Right cardiac atrium (tissue), 5 donors: ENCODE measurements at regions not wholly inside any gene's neighbourhood (a gene's known extent, or its start where the extent isn't known, plus 50 kb on each side); places are given as distances from the start of the nearest gene placed in this dataset.
A peak's percentile ranks its signal among the peaks of the same experiment; 100 is the strongest.

ENCODE experiments used
- ATAC-seq, 2 donors: fragments of 200-7000 bp; cut with Tn5 transposase; one replicate each; pipeline versions ENCODE4 v1.8.0 to v1.9.1; 2020; ENCODE audit warnings: moderate library complexity in 2 of 2, mild to moderate bottlenecking in 1 of 2
- DNase-seq, 3 donors: peaks; one replicate each; pipeline ENCODE4 v3.0.0-alpha.2; 2020
- H3K27ac ChIP-seq: one replicate; pipeline ENCODE4 v1.5.1; 2013; ENCODE audit warnings: mild to moderate bottlenecking, low read length, control low read depth, moderate library complexity
- H3K27me3 ChIP-seq: one replicate; pipeline ENCODE4 v1.6.1; 2013; ENCODE audit not compliant: control insufficient read depth, insufficient read depth
- H3K4me1 ChIP-seq: one replicate; pipeline ENCODE4 v1.6.1; 2013; ENCODE audit warnings: low read length; ENCODE audit not compliant: control insufficient read depth, insufficient read depth
- H3K4me3 ChIP-seq: one replicate; pipeline ENCODE4 v1.5.1; 2013; ENCODE audit warnings: low read length, control low read depth
- H3K9me3 ChIP-seq: one replicate; pipeline ENCODE4 v1.6.1; 2013; ENCODE audit warnings: low read length; ENCODE audit not compliant: control insufficient read depth
- WGBS: extraction: QIAGEN DNeasy Blood & Tissue Kit; methylation state at CpG from one replicate; pipeline ENCODE4 v1.1.7; 2013; 5-methylcytosine and 5-hydroxymethylcytosine counted together
- intact Hi-C, 4 donors: fragments of 100-400 bp; cut with DNase I; formaldehyde crosslinking; loops; one replicate each; pipeline versions ENCODE4 v1.11.0 to v1.14.0; 2022 to 2023
- donor health status: healthy with polysubstance abuse.
- donor health status: DM: no; HTN: yes; CAD: no.
- donor health status: DM: no; HTN: no; CAD: no.
- donor health status: DM: no; HTN: yes; CAD: no; lungs with severe emphysema.
- donor health status: DM: yes; HTN: yes; CAD: no.

- ATAC-seq (no peak), DNase-seq (no peak)
- no peaks in the 10 kb centered on the region for H3K4me1 ChIP-seq
- H3K9me3 ChIP-seq: no peaks in the 10 kb centered on the region
- WGBS: 84% methylated on average over 2 of the region's 2 CpGs
- no peak overlapping the region for H3K4me3 ChIP-seq
- no peak overlapping the region for H3K27ac ChIP-seq
- no peaks in the 10 kb centered on the region for H3K27me3 ChIP-seq
- intact Hi-C loops: no loop called here
Observed at GRCh38 chr15:94951538-94951937, 720.2 kb downstream of the MCTP2 start.

GRCh38 chr15:94963953-94964352, 732.6 kb downstream of the MCTP2 start:
- H3K4me3 ChIP-seq: no peak overlapping the region
- H3K27ac ChIP-seq: no peak overlapping the region
- H3K27me3 ChIP-seq: no peaks in the 10 kb centered on the region
- ATAC-seq (no peak), DNase-seq (no peak)
- H3K9me3 ChIP-seq: no peaks in the 10 kb centered on the region
- H3K4me1 ChIP-seq: no peaks in the 10 kb centered on the region
- intact Hi-C loops: no loop called here

- ATAC-seq (peak in 1 of 2 donors; percentile 47), DNase-seq (no peak)
- Histone ChIP-seq H3K27me3 (no peaks in the 10 kb centered on the region), H3K27ac (no peak overlapping the region), H3K4me1 (no peaks in the 10 kb centered on the region), H3K9me3 (no peaks in the 10 kb centered on the region), H3K4me3 (no peak overlapping the region)
- 42% methylated on average over 3 of the region's 3 CpGs for WGBS
- intact Hi-C loops: no loop called here
Observed at GRCh38 chr15:94965593-94965992, 734.2 kb downstream of the MCTP2 start.

- no peaks in the 10 kb centered on the region for H3K4me1 ChIP-seq
- H3K9me3 ChIP-seq: no peaks in the 10 kb centered on the region
- H3K27ac ChIP-seq: no peak overlapping the region
- ATAC-seq (no peak), DNase-seq (no peak)
- 52% methylated on average over 5 of the region's 5 CpGs for WGBS
- no peaks in the 10 kb centered on the region for H3K27me3 ChIP-seq
- H3K4me3 ChIP-seq: no peak overlapping the region
- intact Hi-C loops: no loop called here
Observed at GRCh38 chr15:94968133-94968532, 736.8 kb downstream of the MCTP2 start.

- H3K27me3 ChIP-seq: no peaks in the 10 kb centered on the region
- no peak overlapping the region for H3K27ac ChIP-seq
- WGBS: 97% methylated on average over 1 of the region's 1 CpG
- H3K4me1 ChIP-seq: no peaks in the 10 kb centered on the region
- H3K4me3 ChIP-seq: no peak overlapping the region
- H3K9me3 ChIP-seq: no peaks in the 10 kb centered on the region
- ATAC-seq (no peak), DNase-seq (no peak)
- intact Hi-C loops: no loop called here
Observed at GRCh38 chr15:94970096-94970495, 738.7 kb downstream of the MCTP2 start.

GRCh38 chr15:94970802-94971201, 739.4 kb downstream of the MCTP2 start:
- ATAC-seq: no peak
- intact Hi-C loops: no loop called here

GRCh38 chr15:94972314-94972713, 741.0 kb downstream of the MCTP2 start:
- ATAC-seq: no peak
- H3K4me1 ChIP-seq: no peaks in the 10 kb centered on the region
- no peak overlapping the region for H3K27ac ChIP-seq
- intact Hi-C loops: no loop called here
- H3K27me3 ChIP-seq: no peaks in the 10 kb centered on the region
- WGBS: 76% methylated on average over 2 of the region's 2 CpGs
- no peak overlapping the region for H3K4me3 ChIP-seq
- H3K9me3 ChIP-seq: no peaks in the 10 kb centered on the region
- DNase-seq: no peak

More at GRCh38 chr15:94970802-94971201, 739.4 kb downstream of the MCTP2 start:
- DNase-seq: peak in 1 of 3 donors; percentile 41
- WGBS: 75% methylated on average over 9 of the region's 9 CpGs
- Histone ChIP-seq H3K27ac (no peak overlapping the region), H3K4me3 (no peak overlapping the region), H3K27me3 (no peaks in the 10 kb centered on the region), H3K4me1 (no peaks in the 10 kb centered on the region), H3K9me3 (no peaks in the 10 kb centered on the region)

- ATAC-seq: no peak
- Histone ChIP-seq H3K4me3 (no peak overlapping the region), H3K27ac (no peak overlapping the region), H3K27me3 (no peaks in the 10 kb centered on the region), H3K4me1 (no peaks in the 10 kb centered on the region), H3K9me3 (no peaks in the 10 kb centered on the region)
- intact Hi-C loops: no loop called here
- WGBS: 89% methylated on average over 1 of the region's 1 CpG
- no peak for DNase-seq
Observed at GRCh38 chr15:94987085-94987484, 755.7 kb downstream of the MCTP2 start.

- ATAC-seq (peak in 1 of 2 donors; percentile 59), DNase-seq (no peak)
- Histone ChIP-seq H3K9me3 (no peaks in the 10 kb centered on the region), H3K4me3 (no peak overlapping the region), H3K27ac (no peak overlapping the region), H3K27me3 (no peaks in the 10 kb centered on the region), H3K4me1 (no peaks in the 10 kb centered on the region)
- WGBS: 87% methylated on average over 8 of the region's 8 CpGs
- intact Hi-C loops: no loop called here
Observed at GRCh38 chr15:94991718-94992117, 760.4 kb downstream of the MCTP2 start.

- H3K4me1 ChIP-seq: peaks cover 1% of the 10 kb centered on the region
- H3K4me3 ChIP-seq: no peak overlapping the region
- H3K27ac ChIP-seq: no peak overlapping the region
- no peaks in the 10 kb centered on the region for H3K27me3 ChIP-seq
- DNase-seq: no peak
- WGBS: 85% methylated on average over 1 of the region's 1 CpG
- H3K9me3 ChIP-seq: no peaks in the 10 kb centered on the region
- intact Hi-C loops: no loop called here
- ATAC-seq: no peak
Observed at GRCh38 chr15:95009635-95010034, 778.3 kb downstream of the MCTP2 start.

GRCh38 chr15:95013381-95013780, 782.0 kb downstream of the MCTP2 start:
- DNase-seq: no peak
- H3K4me3 ChIP-seq: no peak overlapping the region
- no peaks in the 10 kb centered on the region for H3K9me3 ChIP-seq
- H3K27me3 ChIP-seq: no peaks in the 10 kb centered on the region
- H3K27ac ChIP-seq: no peak overlapping the region
- H3K4me1 ChIP-seq: peaks cover 1% of the 10 kb centered on the region
- ATAC-seq: peak; percentile 56 to 60
- intact Hi-C loops: no loop called here

GRCh38 chr15:95016511-95017229, 785.3 kb downstream of the MCTP2 start:
- peak overlapping the region; percentile 28 for H3K4me3 ChIP-seq
- H3K9me3 ChIP-seq: no peaks in the 10 kb centered on the region
- no peak overlapping the region for H3K27ac ChIP-seq
- peak; percentile 76 to 85 for ATAC-seq
- no peaks in the 10 kb centered on the region for H3K27me3 ChIP-seq
- intact Hi-C loops: loop anchor here in 1 of 4 donors (5.0 kb wide), 1 partner anchor 169 kb away; no protein-coding TSS in a partner anchor
- peaks cover 1% of the 10 kb centered on the region for H3K4me1 ChIP-seq
- 27% methylated on average over 2 of the region's 2 CpGs for WGBS
- DNase-seq: peak in 2 of 3 donors; percentile 29 to 40
